Ectodermal cell (in vitro differentiated cells): ENCODE measurements at regions not wholly inside any gene's neighbourhood (a gene's known extent, or its start where the extent isn't known, plus 50 kb on each side); places are given as distances from the start of the nearest gene placed in this dataset.
"Not testable (repeated sequence)": the region's sequence is repeated elsewhere in the genome, so short reads cannot be mapped to it uniquely, and the experiment has no call there.

Experiments
- H3K27ac ChIP-seq: 2 replicates; pipeline ENCODE4 v1.7.0; 2013; ENCODE audit warnings: mild to moderate bottlenecking, low read depth, low read length; ENCODE audit not compliant: insufficient read depth, poor library complexity, severe bottlenecking
- H3K27me3 ChIP-seq: 2 replicates; pipeline ENCODE4 v1.7.0; 2013; ENCODE audit warnings: mild to moderate bottlenecking, low read length; ENCODE audit not compliant: insufficient read depth, control insufficient read depth, poor library complexity, severe bottlenecking
- H3K36me3 ChIP-seq: one replicate; pipeline ENCODE4 v1.7.0; 2013; ENCODE audit warnings: low read length; ENCODE audit not compliant: control insufficient read depth, insufficient read depth
- H3K4me1 ChIP-seq: one replicate; pipeline ENCODE4 v1.7.0; 2013; ENCODE audit warnings: low read length; ENCODE audit not compliant: control insufficient read depth, insufficient read depth
- H3K4me3 ChIP-seq: 2 replicates; pipeline ENCODE4 v1.7.0; 2013; ENCODE audit warnings: low read depth, low read length, control low read depth; ENCODE audit not compliant: insufficient read depth
- H3K9me3 ChIP-seq: 2 replicates; pipeline ENCODE4 v1.7.0; 2013; ENCODE audit warnings: mild to moderate bottlenecking, low read length, moderate library complexity; ENCODE audit not compliant: control insufficient read depth
- WGBS, 2 experiments: methylation state at CpG; one replicate each; pipeline ENCODE4 v1.1.7; 2013; ENCODE audit warnings: missing lambda C conversion rate in 2 of 2; 5-methylcytosine and 5-hydroxymethylcytosine counted together

DNA sequence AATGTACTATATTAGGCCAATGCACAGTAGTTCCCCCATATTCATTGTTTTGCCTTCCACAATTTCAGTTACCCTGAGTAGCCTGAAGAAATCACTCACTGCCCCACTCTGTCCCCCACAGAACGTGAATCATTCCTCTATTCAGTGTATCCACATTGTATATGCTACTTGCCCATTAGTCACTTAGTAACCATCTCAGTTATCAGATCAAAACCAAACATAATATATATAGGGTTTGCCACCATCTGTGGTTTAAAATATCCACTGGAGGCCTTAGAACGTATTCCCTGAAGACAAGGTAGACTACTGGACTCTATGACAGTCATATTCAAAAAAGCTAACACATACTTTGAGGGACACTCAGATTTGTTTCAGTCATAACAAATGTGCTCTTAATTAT is 465.7 kb upstream of the RGMB start:
- Histone ChIP-seq H3K4me1 (peaks cover 5% of the 10 kb centered on the region), H3K27me3 (no peaks in the 10 kb centered on the region), H3K36me3 (no peaks in the 10 kb centered on the region), H3K9me3 (no peaks in the 10 kb centered on the region), H3K27ac (no peak overlapping the region), H3K4me3 (no peak overlapping the region)
- 92 to 95% methylated on average over 2 of the region's 2 CpGs for WGBS, 2 experiments

GRCh38 chr5:98308231-98308630 is 465.2 kb upstream of the RGMB start:
- H3K9me3 ChIP-seq = no peaks in the 10 kb centered on the region
- no peaks in the 10 kb centered on the region for H3K36me3 ChIP-seq
- H3K27ac ChIP-seq = no peak overlapping the region
- H3K4me3 ChIP-seq = no peak overlapping the region
- no peaks in the 10 kb centered on the region for H3K27me3 ChIP-seq
- 94 to 96% methylated on average over 1 of the region's 1 CpG for WGBS, 2 experiments
- peaks cover 5% of the 10 kb centered on the region for H3K4me1 ChIP-seq

DNA sequence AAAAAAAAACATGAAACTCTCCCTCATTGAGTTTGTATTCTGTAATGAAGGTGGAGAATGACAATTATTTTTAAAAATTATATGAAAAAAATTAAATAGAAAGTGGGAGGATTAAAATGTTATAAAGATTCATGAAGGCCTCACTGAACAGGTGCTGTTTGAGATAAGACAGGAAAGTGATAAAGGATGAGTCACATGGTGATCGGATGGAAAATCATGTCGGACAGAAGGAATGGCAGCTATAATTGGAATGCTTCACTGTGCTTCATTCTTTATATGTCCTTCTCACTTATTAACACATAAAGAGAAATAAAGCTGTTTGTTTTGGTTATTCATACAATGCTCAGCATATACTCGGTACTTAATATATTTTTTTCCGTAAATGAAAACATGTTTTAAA is 464.5 kb upstream of the RGMB start:
- no peaks in the 10 kb centered on the region for H3K36me3 ChIP-seq
- H3K4me1 ChIP-seq = peaks cover 5% of the 10 kb centered on the region
- no peak overlapping the region for H3K4me3 ChIP-seq
- no peak overlapping the region for H3K27ac ChIP-seq
- 96 to 100% methylated on average over 2 to 3 of the region's 4 CpGs for WGBS, 2 experiments
- H3K9me3 ChIP-seq = no peaks in the 10 kb centered on the region
- no peaks in the 10 kb centered on the region for H3K27me3 ChIP-seq

DNA sequence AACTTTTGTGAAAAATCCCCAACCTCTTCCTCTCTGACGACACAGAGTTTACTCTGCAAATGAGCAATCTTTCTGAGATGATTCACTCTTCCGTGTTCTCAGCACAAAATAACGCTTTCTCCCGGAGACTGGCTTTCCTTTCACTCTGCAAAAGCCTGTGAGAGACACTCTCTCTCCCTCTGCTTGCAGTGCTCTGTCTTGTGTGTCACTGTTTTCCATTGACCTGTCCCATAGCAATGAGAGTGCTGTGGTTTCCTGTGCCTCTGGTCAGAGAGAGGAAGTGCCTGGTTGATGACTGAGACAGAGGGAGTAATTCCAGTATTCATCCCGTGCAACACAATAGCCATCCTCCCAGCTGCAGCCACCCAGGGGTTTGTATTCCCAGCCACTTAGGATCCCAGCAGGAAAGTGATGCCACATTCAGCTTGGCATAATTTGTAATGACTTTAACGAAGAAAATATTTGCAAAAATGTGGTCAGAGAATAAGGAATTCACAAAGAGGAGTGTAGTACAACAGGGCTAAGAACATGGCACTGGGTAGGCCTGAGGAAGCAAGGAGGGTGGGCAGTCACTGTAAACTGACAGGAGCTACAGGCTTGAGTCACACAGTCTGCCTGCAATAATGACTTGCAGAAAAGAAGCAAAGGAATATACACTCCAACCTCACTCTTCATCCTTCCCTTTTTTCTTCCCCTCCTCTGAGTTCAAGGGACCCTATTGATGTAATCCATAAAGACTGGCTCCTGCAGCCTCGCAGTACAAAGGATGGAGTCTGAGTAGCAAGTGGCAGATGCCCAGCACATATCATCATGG is 463.5 kb upstream of the RGMB start:
- Histone ChIP-seq H3K4me1 (peaks cover 5% of the 10 kb centered on the region), H3K36me3 (no peaks in the 10 kb centered on the region), H3K27ac (no peak overlapping the region), H3K9me3 (no peaks in the 10 kb centered on the region), H3K27me3 (no peaks in the 10 kb centered on the region), H3K4me3 (no peak overlapping the region)
- WGBS, 2 experiments = 50 to 51% methylated on average over 7 of the region's 7 CpGs

DNA sequence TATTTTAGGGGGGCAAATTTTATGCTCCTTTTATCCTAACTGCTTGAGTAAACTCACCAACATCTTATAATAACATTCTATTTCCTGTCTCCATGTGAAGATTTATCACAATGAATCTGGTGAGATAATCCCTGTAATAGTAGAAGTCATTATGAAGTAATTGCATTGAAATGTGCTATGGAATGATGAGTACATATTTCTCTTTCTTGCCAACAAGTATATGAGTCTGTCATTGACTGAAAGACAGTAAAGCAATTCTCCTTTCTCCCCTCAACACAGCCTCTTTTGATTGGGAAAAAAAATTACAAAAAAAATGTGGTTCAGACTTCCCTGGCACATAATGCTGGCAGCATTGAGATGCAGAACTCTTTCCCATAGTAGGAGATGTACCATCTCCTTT is 459.2 kb upstream of the RGMB start:
- Histone ChIP-seq H3K27ac (no peak overlapping the region), H3K27me3 (no peaks in the 10 kb centered on the region), H3K36me3 (no peaks in the 10 kb centered on the region), H3K4me1 (peaks cover 5% of the 10 kb centered on the region), H3K9me3 (no peaks in the 10 kb centered on the region), H3K4me3 (no peak overlapping the region)

DNA sequence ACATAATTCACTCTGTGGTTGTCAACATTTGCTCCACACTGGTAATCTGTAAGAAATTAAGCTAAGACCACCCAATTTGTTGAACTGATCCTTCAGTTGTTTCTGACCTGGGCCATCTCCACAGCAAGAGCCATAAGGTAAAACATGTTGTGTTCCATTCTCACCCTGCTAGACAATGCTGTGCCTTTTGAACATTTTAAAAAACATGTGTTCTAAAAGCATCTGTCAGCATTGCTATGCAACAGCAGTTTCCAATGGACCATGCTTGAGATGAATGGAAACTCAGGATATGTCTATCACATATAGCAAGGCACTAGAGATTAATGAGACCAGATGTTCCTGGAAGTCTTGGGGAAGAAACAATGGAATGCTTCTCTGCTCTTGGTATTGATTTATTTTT is 455.1 kb upstream of the RGMB start:
- no peak overlapping the region for H3K4me3 ChIP-seq
- no peaks in the 10 kb centered on the region for H3K36me3 ChIP-seq
- no peak overlapping the region for H3K27ac ChIP-seq
- no peaks in the 10 kb centered on the region for H3K9me3 ChIP-seq
- H3K27me3 ChIP-seq = no peaks in the 10 kb centered on the region
- H3K4me1 ChIP-seq = no peaks in the 10 kb centered on the region

DNA sequence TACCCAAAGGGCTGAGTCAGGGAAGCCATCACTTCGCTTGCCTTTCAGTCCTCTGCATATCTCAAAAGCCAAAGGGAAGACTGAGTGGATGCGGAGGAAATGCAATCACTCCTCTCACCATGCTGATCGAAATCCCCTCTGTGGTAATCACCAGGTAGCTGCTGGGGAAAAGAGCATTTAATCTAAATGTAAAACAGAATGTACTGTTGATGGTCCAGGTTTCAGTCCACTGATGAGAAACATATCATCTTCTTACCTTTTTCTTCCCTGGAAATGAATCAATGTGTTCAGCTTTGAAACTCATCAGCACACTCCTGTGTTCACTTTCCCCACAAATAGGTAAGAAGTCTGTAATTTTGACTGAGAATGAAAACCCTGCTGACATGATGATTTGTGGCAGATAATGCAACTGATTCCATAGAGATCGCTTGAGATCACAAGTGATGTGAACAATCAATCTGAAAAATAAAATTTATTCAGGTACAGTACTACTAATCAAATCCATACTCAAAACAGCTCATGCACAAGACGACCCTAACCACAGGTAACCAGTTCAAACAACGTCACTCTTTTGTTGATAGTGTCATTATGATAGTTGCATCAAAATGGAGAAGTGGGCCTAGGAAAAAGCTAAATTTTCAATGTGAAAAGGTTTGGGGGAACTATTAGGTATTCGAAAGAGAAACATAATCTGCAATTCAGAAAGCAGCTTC is 454.0 kb upstream of the RGMB start:
- WGBS, 2 experiments = 84 to 87% methylated on average over 6 to 7 of the region's 7 CpGs
- no peaks in the 10 kb centered on the region for H3K36me3 ChIP-seq
- no peaks in the 10 kb centered on the region for H3K27me3 ChIP-seq
- H3K27ac ChIP-seq = no peak overlapping the region
- no peaks in the 10 kb centered on the region for H3K4me1 ChIP-seq
- H3K9me3 ChIP-seq = no peaks in the 10 kb centered on the region
- no peak overlapping the region for H3K4me3 ChIP-seq

GRCh38 chr5:98320343-98320742 is 453.1 kb upstream of the RGMB start:
- H3K4me1 ChIP-seq = no peaks in the 10 kb centered on the region
- no peaks in the 10 kb centered on the region for H3K9me3 ChIP-seq
- H3K4me3 ChIP-seq = no peak overlapping the region
- H3K27ac ChIP-seq = no peak overlapping the region
- no peaks in the 10 kb centered on the region for H3K36me3 ChIP-seq
- H3K27me3 ChIP-seq = no peaks in the 10 kb centered on the region
- 85 to 86% methylated on average over 2 of the region's 2 CpGs for WGBS, 2 experiments

- 96% methylated on average over 3 of the region's 3 CpGs for WGBS, 2 experiments
- H3K27ac ChIP-seq = no peak overlapping the region
- H3K36me3 ChIP-seq = no peaks in the 10 kb centered on the region
- no peak overlapping the region for H3K4me3 ChIP-seq
- no peaks in the 10 kb centered on the region for H3K4me1 ChIP-seq
- no peaks in the 10 kb centered on the region for H3K9me3 ChIP-seq
- no peaks in the 10 kb centered on the region for H3K27me3 ChIP-seq
Measured at GRCh38 chr5:98321361-98321760, 452.1 kb upstream of the RGMB start.

GRCh38 chr5:98325187-98325586 is 448.3 kb upstream of the RGMB start:
- WGBS, 2 experiments = 83 to 100% methylated on average over 1 to 3 of the region's 3 CpGs
- H3K36me3 ChIP-seq, H3K9me3 ChIP-seq: not testable (repeated sequence)

More at GRCh38 chr5:98325187-98325586, 448.3 kb upstream of the RGMB start:
- not testable (repeated sequence) for H3K27ac ChIP-seq, H3K4me1 ChIP-seq, H3K27me3 ChIP-seq, H3K4me3 ChIP-seq
